ENCODE measurements at regions not wholly inside any gene's neighbourhood (a gene's known extent, or its start where the extent isn't known, plus 50 kb on each side); places are given as distances from the start of the nearest gene placed in this dataset.
"Not testable (repeated sequence)": the region's sequence is repeated elsewhere in the genome, so short reads cannot be mapped to it uniquely, and the experiment has no call there.

- DNase-seq, result peak; percentile 41
Observed at GRCh38 chr5:126234563-126235195, 188.5 kb upstream of the GRAMD2B start.

- DNase-seq, result no peak
Observed at GRCh38 chr5:126235628-126236027, 187.6 kb upstream of the GRAMD2B start.

GRCh38 chr5:126236994-126237393, 186.2 kb upstream of the GRAMD2B start:
- DNase-seq, result no peak

- no peak for DNase-seq
Observed at GRCh38 chr5:126248611-126249010, 174.6 kb upstream of the GRAMD2B start.

GRCh38 chr5:126251024-126251423, 172.2 kb upstream of the GRAMD2B start:
- no peak for DNase-seq

GRCh38 chr5:126253406-126253805, 169.8 kb upstream of the GRAMD2B start:
- DNase-seq, result peak; percentile 41

GRCh38 chr5:126263591-126264184, 159.5 kb upstream of the GRAMD2B start:
- DNase-seq, result no peak

- DNase-seq, result no peak
Observed at GRCh38 chr5:126265917-126266316, 157.3 kb upstream of the GRAMD2B start.

- no peak for DNase-seq
Observed at GRCh38 chr5:126267438-126267837, 155.8 kb upstream of the GRAMD2B start.

- no peak for DNase-seq
Observed at GRCh38 chr5:126268697-126269315, 154.4 kb upstream of the GRAMD2B start.

GRCh38 chr5:126269511-126269910, 153.7 kb upstream of the GRAMD2B start:
- no peak for DNase-seq

GRCh38 chr5:126271141-126271540, 152.1 kb upstream of the GRAMD2B start:
- no peak for DNase-seq

GRCh38 chr5:126274076-126274762, 149.0 kb upstream of the GRAMD2B start:
- no peak for DNase-seq

GRCh38 chr5:126274763-126275125, 148.5 kb upstream of the GRAMD2B start:
- no peak for DNase-seq

GRCh38 chr5:126277762-126278161, 145.4 kb upstream of the GRAMD2B start:
- no peak for DNase-seq

GRCh38 chr5:126280343-126280742, 142.9 kb upstream of the GRAMD2B start:
- no peak for DNase-seq

GRCh38 chr5:126280846-126281245, 142.4 kb upstream of the GRAMD2B start:
- no peak for DNase-seq

- no peak for DNase-seq
Observed at GRCh38 chr5:126284977-126285696, 138.1 kb upstream of the GRAMD2B start.

GRCh38 chr5:126296121-126296520, 127.1 kb upstream of the GRAMD2B start:
- DNase-seq, result not testable (repeated sequence)

- DNase-seq, result no peak
Observed at GRCh38 chr5:126300293-126300692, 122.9 kb upstream of the GRAMD2B start.

- no peak for DNase-seq
Observed at GRCh38 chr5:126301056-126301455, 122.2 kb upstream of the GRAMD2B start.

- no peak for DNase-seq
Observed at GRCh38 chr5:126309860-126310259, 113.3 kb upstream of the GRAMD2B start.

Measured in renal pelvis (tissue), 1 donor.